Liver (tissue), 8 donors: ENCODE measurements at regions not wholly inside any gene's neighbourhood (a gene's known extent, or its start where the extent isn't known, plus 50 kb on each side); places are given as distances from the start of the nearest gene placed in this dataset.

Experiments
- DNase-seq: peaks from one replicate; pipeline ENCODE4 v3.0.0-alpha.2; 2017; ENCODE audit warnings: low spot score
- H3K27ac ChIP-seq, 2 donors: one replicate each; pipeline ENCODE4 v1.7.0; 2013; ENCODE audit warnings: inconsistent platforms in 2 of 2, low read length in 2 of 2, control low read depth in 1 of 2, low read depth in 1 of 2, mild to moderate bottlenecking in 1 of 2
- H3K27me3 ChIP-seq, 4 donors: one replicate each; pipeline versions ENCODE4 v1.6.1 to v1.7.0; 2013; ENCODE audit warnings: low read length in 3 of 4, inconsistent platforms in 1 of 4, mild to moderate bottlenecking in 1 of 4, moderate library complexity in 1 of 4; ENCODE audit not compliant: control insufficient read depth in 4 of 4, insufficient read depth in 4 of 4
- H3K36me3 ChIP-seq, 4 donors: one replicate each; pipeline versions ENCODE4 v1.6.1 to v1.7.0; 2013; ENCODE audit warnings: low read length in 3 of 4, mild to moderate bottlenecking in 3 of 4, low read depth in 1 of 4, moderate library complexity in 1 of 4; ENCODE audit not compliant: control insufficient read depth in 4 of 4, insufficient read depth in 3 of 4
- H3K4me1 ChIP-seq, 4 donors: one replicate each; pipeline versions ENCODE4 v1.6.1 to v1.7.0; 2013; ENCODE audit warnings: low read length in 3 of 4, mild to moderate bottlenecking in 3 of 4, moderate library complexity in 1 of 4; ENCODE audit not compliant: control insufficient read depth in 4 of 4, insufficient read depth in 4 of 4
- H3K4me3 ChIP-seq, 3 donors: one replicate each; pipeline versions ENCODE4 v1.6.1 to v1.7.0; 2013; ENCODE audit warnings: low read length in 3 of 3, control low read depth in 1 of 3, low read depth in 1 of 3, mild to moderate bottlenecking in 1 of 3
- H3K9ac ChIP-seq, 2 donors: one replicate each; pipeline ENCODE4 v1.7.0; 2013; ENCODE audit warnings: low read length in 2 of 2, mild to moderate bottlenecking in 2 of 2, moderate library complexity in 2 of 2, control low read depth in 1 of 2, low read depth in 1 of 2
- H3K9me3 ChIP-seq, 4 donors: one replicate each; pipeline versions ENCODE4 v1.6.1 to v1.7.0; 2013; ENCODE audit warnings: low read length in 3 of 4; ENCODE audit not compliant: control insufficient read depth in 4 of 4
- EGR1 ChIP-seq, 2 donors: IDR thresholded peaks; 2 replicates each; pipeline ENCODE4 v1.6.1; 2016 to 2018; ENCODE audit warnings: antibody characterized with exemption in 2 of 2, low read depth in 2 of 2
- FOXA2 ChIP-seq: IDR thresholded peaks from 2 replicates; pipeline ENCODE4 v1.6.1; 2016; ENCODE audit warnings: antibody characterized with exemption
- HNF4A ChIP-seq, 2 donors: conservative IDR thresholded peaks; 2 replicates each; pipeline ENCODE4 v1.6.1; 2016; ENCODE audit warnings: antibody characterized with exemption in 2 of 2, mild to moderate bottlenecking in 2 of 2
- NR2F2 ChIP-seq: IDR thresholded peaks from 2 replicates; pipeline ENCODE4 v1.6.1; 2016; ENCODE audit warnings: antibody characterized with exemption
- RAD21 ChIP-seq, 2 donors: IDR thresholded peaks; 2 replicates each; pipeline ENCODE4 v1.6.1; 2016; ENCODE audit warnings: antibody characterized with exemption in 2 of 2, mild to moderate bottlenecking in 2 of 2
- RXRA ChIP-seq, 2 donors: IDR thresholded peaks; 2 replicates each; pipeline ENCODE4 v1.6.1; 2017 to 2018; ENCODE audit warnings: antibody characterized with exemption in 2 of 2, mild to moderate bottlenecking in 1 of 2
- SP1 ChIP-seq: IDR thresholded peaks from 2 replicates; pipeline ENCODE4 v1.6.1; 2018; ENCODE audit warnings: antibody characterized with exemption, mild to moderate bottlenecking
- TAF1 ChIP-seq: conservative IDR thresholded peaks from 2 replicates; pipeline ENCODE4 v1.6.1; 2016; ENCODE audit warnings: antibody characterized with exemption, mild to moderate bottlenecking
- WGBS: extraction: QIAGEN DNeasy Blood & Tissue Kit; methylation state at CpG from one replicate; pipeline ENCODE4 v1.1.7; 2013; 5-methylcytosine and 5-hydroxymethylcytosine counted together
- TF ChIP-seq, protein P1 (sequence below): IDR thresholded peaks from 2 replicates; pipeline ENCODE4 v1.6.1; 2016; ENCODE audit warnings: antibody characterized with exemption, mild to moderate bottlenecking
- TF ChIP-seq, protein P2 (sequence below): IDR thresholded peaks from 2 replicates; pipeline ENCODE4 v1.6.1; 2016; ENCODE audit warnings: antibody characterized with exemption
- TF ChIP-seq, protein P3 (sequence below): IDR thresholded peaks from 2 replicates; pipeline ENCODE4 v1.6.1; 2016; ENCODE audit warnings: antibody characterized with exemption
- TF ChIP-seq, protein P4 (sequence below): fragments of 150-350 bp; IDR thresholded peaks from 2 replicates; pipeline ENCODE4 v1.5.1; 2017; ENCODE audit warnings: improper control_type of control experiment, low read depth, low read length; ENCODE audit not compliant: missing input control
- donor health status: healthy.
- donor health status: healthy.
- donor health status: healthy.
- donor health status: healthy.
- donor health status: healthy.

DNA sequence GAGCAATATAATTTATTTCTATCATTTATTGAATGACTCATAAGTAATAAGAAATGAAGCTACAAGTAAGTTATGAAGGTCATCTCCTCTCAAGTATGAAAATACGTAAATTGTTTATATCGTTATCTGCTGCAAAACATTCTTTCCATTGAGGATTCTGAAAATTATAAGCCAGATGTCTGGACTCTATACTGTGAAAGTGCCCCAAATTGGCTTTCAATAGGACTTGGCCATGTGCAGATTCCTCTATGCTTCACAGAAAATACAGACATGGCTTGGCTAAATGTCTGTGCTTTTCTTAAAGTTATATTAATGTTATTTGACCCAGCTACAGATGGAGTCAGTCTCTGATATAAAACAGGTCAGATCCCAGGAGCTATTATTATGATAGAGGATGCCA lies 2109.9 kb upstream of the AGA start:
- H3K27ac ChIP-seq, result no peak overlapping the region
- DNase-seq, result no peak
- H3K4me1 ChIP-seq, result no peaks in the 10 kb centered on the region
- H3K9ac ChIP-seq, result no peak overlapping the region
- H3K4me3 ChIP-seq, result no peak overlapping the region
- H3K27me3 ChIP-seq, result no peaks in the 10 kb centered on the region
- H3K36me3 ChIP-seq, result no peaks in the 10 kb centered on the region
- H3K9me3 ChIP-seq, result peaks cover 0 to 3% (median 0%) of the 10 kb centered on the region in 4 donors
- 68% methylated on average over 2 of the region's 2 CpGs for WGBS
- TF ChIP-seq SP1, result no peak
- no peak for TF ChIP-seq HNF4A (conservative IDR thresholded peaks at IDR 0.05)
- no peak for TF ChIP-seq TAF1
- TF ChIP-seq, protein P1, sequence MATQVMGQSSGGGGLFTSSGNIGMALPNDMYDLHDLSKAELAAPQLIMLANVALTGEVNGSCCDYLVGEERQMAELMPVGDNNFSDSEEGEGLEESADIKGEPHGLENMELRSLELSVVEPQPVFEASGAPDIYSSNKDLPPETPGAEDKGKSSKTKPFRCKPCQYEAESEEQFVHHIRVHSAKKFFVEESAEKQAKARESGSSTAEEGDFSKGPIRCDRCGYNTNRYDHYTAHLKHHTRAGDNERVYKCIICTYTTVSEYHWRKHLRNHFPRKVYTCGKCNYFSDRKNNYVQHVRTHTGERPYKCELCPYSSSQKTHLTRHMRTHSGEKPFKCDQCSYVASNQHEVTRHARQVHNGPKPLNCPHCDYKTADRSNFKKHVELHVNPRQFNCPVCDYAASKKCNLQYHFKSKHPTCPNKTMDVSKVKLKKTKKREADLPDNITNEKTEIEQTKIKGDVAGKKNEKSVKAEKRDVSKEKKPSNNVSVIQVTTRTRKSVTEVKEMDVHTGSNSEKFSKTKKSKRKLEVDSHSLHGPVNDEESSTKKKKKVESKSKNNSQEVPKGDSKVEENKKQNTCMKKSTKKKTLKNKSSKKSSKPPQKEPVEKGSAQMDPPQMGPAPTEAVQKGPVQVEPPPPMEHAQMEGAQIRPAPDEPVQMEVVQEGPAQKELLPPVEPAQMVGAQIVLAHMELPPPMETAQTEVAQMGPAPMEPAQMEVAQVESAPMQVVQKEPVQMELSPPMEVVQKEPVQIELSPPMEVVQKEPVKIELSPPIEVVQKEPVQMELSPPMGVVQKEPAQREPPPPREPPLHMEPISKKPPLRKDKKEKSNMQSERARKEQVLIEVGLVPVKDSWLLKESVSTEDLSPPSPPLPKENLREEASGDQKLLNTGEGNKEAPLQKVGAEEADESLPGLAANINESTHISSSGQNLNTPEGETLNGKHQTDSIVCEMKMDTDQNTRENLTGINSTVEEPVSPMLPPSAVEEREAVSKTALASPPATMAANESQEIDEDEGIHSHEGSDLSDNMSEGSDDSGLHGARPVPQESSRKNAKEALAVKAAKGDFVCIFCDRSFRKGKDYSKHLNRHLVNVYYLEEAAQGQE, result no peak
- TF ChIP-seq, protein P2, sequence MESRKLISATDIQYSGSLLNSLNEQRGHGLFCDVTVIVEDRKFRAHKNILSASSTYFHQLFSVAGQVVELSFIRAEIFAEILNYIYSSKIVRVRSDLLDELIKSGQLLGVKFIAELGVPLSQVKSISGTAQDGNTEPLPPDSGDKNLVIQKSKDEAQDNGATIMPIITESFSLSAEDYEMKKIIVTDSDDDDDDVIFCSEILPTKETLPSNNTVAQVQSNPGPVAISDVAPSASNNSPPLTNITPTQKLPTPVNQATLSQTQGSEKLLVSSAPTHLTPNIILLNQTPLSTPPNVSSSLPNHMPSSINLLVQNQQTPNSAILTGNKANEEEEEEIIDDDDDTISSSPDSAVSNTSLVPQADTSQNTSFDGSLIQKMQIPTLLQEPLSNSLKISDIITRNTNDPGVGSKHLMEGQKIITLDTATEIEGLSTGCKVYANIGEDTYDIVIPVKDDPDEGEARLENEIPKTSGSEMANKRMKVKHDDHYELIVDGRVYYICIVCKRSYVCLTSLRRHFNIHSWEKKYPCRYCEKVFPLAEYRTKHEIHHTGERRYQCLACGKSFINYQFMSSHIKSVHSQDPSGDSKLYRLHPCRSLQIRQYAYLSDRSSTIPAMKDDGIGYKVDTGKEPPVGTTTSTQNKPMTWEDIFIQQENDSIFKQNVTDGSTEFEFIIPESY, result no peak
- TF ChIP-seq, protein P3, sequence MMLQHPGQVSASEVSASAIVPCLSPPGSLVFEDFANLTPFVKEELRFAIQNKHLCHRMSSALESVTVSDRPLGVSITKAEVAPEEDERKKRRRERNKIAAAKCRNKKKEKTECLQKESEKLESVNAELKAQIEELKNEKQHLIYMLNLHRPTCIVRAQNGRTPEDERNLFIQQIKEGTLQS, result no peak
- no peak for TF ChIP-seq FOXA2
- TF ChIP-seq NR2F2, result no peak
- no peak for TF ChIP-seq RXRA (IDR thresholded peaks at IDR 0.05)
- no peak for TF ChIP-seq RAD21 (IDR thresholded peaks at IDR 0.05)
- TF ChIP-seq, protein P4, sequence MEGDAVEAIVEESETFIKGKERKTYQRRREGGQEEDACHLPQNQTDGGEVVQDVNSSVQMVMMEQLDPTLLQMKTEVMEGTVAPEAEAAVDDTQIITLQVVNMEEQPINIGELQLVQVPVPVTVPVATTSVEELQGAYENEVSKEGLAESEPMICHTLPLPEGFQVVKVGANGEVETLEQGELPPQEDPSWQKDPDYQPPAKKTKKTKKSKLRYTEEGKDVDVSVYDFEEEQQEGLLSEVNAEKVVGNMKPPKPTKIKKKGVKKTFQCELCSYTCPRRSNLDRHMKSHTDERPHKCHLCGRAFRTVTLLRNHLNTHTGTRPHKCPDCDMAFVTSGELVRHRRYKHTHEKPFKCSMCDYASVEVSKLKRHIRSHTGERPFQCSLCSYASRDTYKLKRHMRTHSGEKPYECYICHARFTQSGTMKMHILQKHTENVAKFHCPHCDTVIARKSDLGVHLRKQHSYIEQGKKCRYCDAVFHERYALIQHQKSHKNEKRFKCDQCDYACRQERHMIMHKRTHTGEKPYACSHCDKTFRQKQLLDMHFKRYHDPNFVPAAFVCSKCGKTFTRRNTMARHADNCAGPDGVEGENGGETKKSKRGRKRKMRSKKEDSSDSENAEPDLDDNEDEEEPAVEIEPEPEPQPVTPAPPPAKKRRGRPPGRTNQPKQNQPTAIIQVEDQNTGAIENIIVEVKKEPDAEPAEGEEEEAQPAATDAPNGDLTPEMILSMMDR, result no peak

DNA sequence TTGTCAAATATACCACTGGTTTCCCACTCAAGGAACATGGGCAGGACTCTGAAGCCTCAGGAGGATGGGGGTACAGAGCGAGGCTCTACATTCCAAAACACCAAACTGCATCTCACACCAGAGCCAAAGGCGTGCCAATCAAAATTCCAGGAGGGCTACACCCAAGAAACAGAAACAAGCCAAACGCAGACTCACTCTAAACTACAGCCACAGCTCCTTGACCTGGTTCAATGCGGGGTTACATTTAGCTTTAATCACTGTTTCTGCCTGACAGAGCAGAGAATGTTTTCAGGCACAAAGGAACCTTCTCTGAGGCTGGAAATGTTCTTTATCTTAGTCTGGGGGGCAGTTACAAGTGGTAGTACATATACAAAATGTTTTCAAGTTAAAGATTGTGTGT lies 2121.5 kb upstream of the AGA start:
- Histone ChIP-seq H3K4me3 (no peak overlapping the region), H3K4me1 (no peaks in the 10 kb centered on the region), H3K27ac (no peak overlapping the region), H3K27me3 (no peaks in the 10 kb centered on the region), H3K9ac (no peak overlapping the region), H3K9me3 (no peaks in the 10 kb centered on the region), H3K36me3 (no peaks in the 10 kb centered on the region)
- no peak for DNase-seq
- TF ChIP-seq SP1, result no peak
- TF ChIP-seq, protein P2, result no peak
- TF ChIP-seq EGR1 (IDR thresholded peaks at IDR 0.05; ENCODE audit: low read depth in 2 of 2), result no peak
- TF ChIP-seq, protein P3, result no peak
- no peak for TF ChIP-seq RXRA (IDR thresholded peaks at IDR 0.05)
- TF ChIP-seq HNF4A (conservative IDR thresholded peaks at IDR 0.05), result no peak
- TF ChIP-seq TAF1, result no peak
- TF ChIP-seq RAD21 (IDR thresholded peaks at IDR 0.05), result no peak
- 64% methylated on average over 4 of the region's 4 CpGs for WGBS
